CD14-positive monocyte (primary cell): ENCODE measurements at regions not wholly inside any gene's neighbourhood (a gene's known extent, or its start where the extent isn't known, plus 50 kb on each side); places are given as distances from the start of the nearest gene placed in this dataset.

Source experiments
- DNase-seq, 3 donors: peaks; one replicate each; pipeline ENCODE4 v3.0.0-alpha.2; 2011 to 2022
- H2AFZ ChIP-seq: 2 replicates; pipeline ENCODE4 v1.6.0; 2012; ENCODE audit warnings: mild to moderate bottlenecking, low read depth, low read length, inconsistent platforms; ENCODE audit not compliant: insufficient read depth, poor library complexity, severe bottlenecking
- H3K27ac ChIP-seq, 2 donors: 1 replicate in 1 of 2; 2 replicates in 1 of 2; pipeline ENCODE4 v1.5.1; 2012 to 2013; ENCODE audit warnings: low read length in 2 of 2, control low read depth in 1 of 2, inconsistent platforms in 1 of 2, low read depth in 1 of 2, mild to moderate bottlenecking in 1 of 2
- H3K27me3 ChIP-seq, 2 donors: one replicate each; pipeline versions ENCODE4 v1.6.0 to v1.6.1; 2011 to 2013; ENCODE audit warnings: low read length in 2 of 2; ENCODE audit not compliant: control insufficient read depth in 2 of 2, insufficient read depth in 2 of 2
- H3K36me3 ChIP-seq, 2 donors: replicated peaks in 1 of 2; 1 replicate in 1 of 2; 2 replicates in 1 of 2; pipeline versions ENCODE4 v1.5.1 to v1.6.1; 2012 to 2013; ENCODE audit warnings: low read length in 2 of 2, control low read depth in 1 of 2, inconsistent platforms in 1 of 2, mild to moderate bottlenecking in 1 of 2; ENCODE audit not compliant: insufficient read depth in 2 of 2, control insufficient read depth in 1 of 2
- H3K4me1 ChIP-seq, 2 donors: 1 replicate in 1 of 2; 2 replicates in 1 of 2; pipeline versions ENCODE4 v1.5.1 to v1.6.1; 2012 to 2013; ENCODE audit warnings: low read length in 2 of 2, control low read depth in 1 of 2, inconsistent platforms in 1 of 2, mild to moderate bottlenecking in 1 of 2, moderate library complexity in 1 of 2; ENCODE audit not compliant: insufficient read depth in 2 of 2, control insufficient read depth in 1 of 2
- H3K4me2 ChIP-seq: replicated peaks from 2 replicates; pipeline ENCODE3; 2012; ENCODE audit warnings: low read length, moderate library complexity, mild to moderate bottlenecking; ENCODE audit not compliant: poor library complexity, severe bottlenecking; ENCODE audit errors: extremely low read depth
- H3K4me3 ChIP-seq, 3 experiments: fragments of 200-600 bp in 1 of 3; sonication (generic) in 1 of 3; replicated peaks in 1 of 3; 1 replicate in 2 of 3; 2 replicates in 1 of 3; pipeline ENCODE4 v1.5.1; 2011 to 2013; ENCODE audit warnings: low read length in 3 of 3, mild to moderate bottlenecking in 3 of 3, control low read depth in 2 of 3, low read depth in 2 of 3, inconsistent platforms in 1 of 3, moderate library complexity in 1 of 3
- H3K79me2 ChIP-seq: 2 replicates; pipeline ENCODE4 v1.6.0; 2012; ENCODE audit warnings: mild to moderate bottlenecking, control low read depth, inconsistent platforms, low read length, moderate library complexity; ENCODE audit not compliant: insufficient read depth
- H3K9ac ChIP-seq: 2 replicates; pipeline ENCODE4 v1.6.0; 2017; ENCODE audit warnings: low read length, mild to moderate bottlenecking; ENCODE audit not compliant: insufficient read depth, poor library complexity, severe bottlenecking
- H3K9me3 ChIP-seq, 2 donors: replicated peaks in 1 of 2; 1 replicate in 1 of 2; 2 replicates in 1 of 2; pipeline versions ENCODE4 v1.5.1 to v1.6.1; 2012 to 2013; ENCODE audit warnings: low read length in 2 of 2, control low read depth in 1 of 2; ENCODE audit not compliant: control insufficient read depth in 1 of 2, insufficient read depth in 1 of 2
- H4K20me1 ChIP-seq: 2 replicates; pipeline ENCODE4 v1.6.0; 2012; ENCODE audit warnings: mild to moderate bottlenecking, low read length, control low read depth, moderate library complexity; ENCODE audit not compliant: insufficient read depth
- H3K27ac Mint-ChIP-seq, 7 donors: one replicate each; pipeline ENCODE4 v1.8.0; 2020; ENCODE audit warnings: mild to moderate bottlenecking in 7 of 7, mixed read lengths in 7 of 7, moderate library complexity in 6 of 7, inconsistent platforms in 2 of 7
- H3K27me3 Mint-ChIP-seq, 3 donors: one replicate each; pipeline ENCODE4 v1.8.0; 2021 to 2022; ENCODE audit warnings: low read depth in 3 of 3, mild to moderate bottlenecking in 3 of 3, mixed read lengths in 3 of 3, moderate library complexity in 3 of 3, inconsistent platforms in 1 of 3
- H3K36me3 Mint-ChIP-seq, 2 donors: one replicate each; pipeline ENCODE4 v1.8.0; 2020; ENCODE audit warnings: mixed read lengths in 2 of 2, inconsistent platforms in 1 of 2, mild to moderate bottlenecking in 1 of 2
- H3K4me1 Mint-ChIP-seq: one replicate; pipeline ENCODE4 v1.8.0; 2020; ENCODE audit warnings: mild to moderate bottlenecking, mixed read lengths
- H3K4me3 Mint-ChIP-seq, 2 donors: one replicate each; pipeline ENCODE4 v1.8.0; 2020; ENCODE audit warnings: mild to moderate bottlenecking in 2 of 2, mixed read lengths in 2 of 2, moderate library complexity in 1 of 2
- H3K9me3 Mint-ChIP-seq, 7 donors: one replicate each; pipeline ENCODE4 v1.8.0; 2020 to 2022; ENCODE audit warnings: mixed read lengths in 7 of 7, mild to moderate bottlenecking in 6 of 7, moderate library complexity in 6 of 7, inconsistent platforms in 2 of 7
- WGBS: methylation state at CpG from one replicate; pipeline ENCODE4 v1.1.5; 2013; ENCODE audit warnings: missing lambda C conversion rate; ENCODE audit not compliant: insufficient coverage; 5-methylcytosine and 5-hydroxymethylcytosine counted together
- intact Hi-C, 2 donors: fragments of 100-400 bp; cut with micrococcal nuclease; formaldehyde crosslinking; loops; one replicate each; pipeline versions ENCODE4 v1.15.0 to v1.15.1; 2023
- TF ChIP-seq, protein P1 (sequence below): fragments of 200-600 bp; IDR thresholded peaks from one replicate; pipeline ENCODE4 v1.8.0; 2022; ENCODE audit warnings: antibody characterized with exemption, mild to moderate bottlenecking

DNA sequence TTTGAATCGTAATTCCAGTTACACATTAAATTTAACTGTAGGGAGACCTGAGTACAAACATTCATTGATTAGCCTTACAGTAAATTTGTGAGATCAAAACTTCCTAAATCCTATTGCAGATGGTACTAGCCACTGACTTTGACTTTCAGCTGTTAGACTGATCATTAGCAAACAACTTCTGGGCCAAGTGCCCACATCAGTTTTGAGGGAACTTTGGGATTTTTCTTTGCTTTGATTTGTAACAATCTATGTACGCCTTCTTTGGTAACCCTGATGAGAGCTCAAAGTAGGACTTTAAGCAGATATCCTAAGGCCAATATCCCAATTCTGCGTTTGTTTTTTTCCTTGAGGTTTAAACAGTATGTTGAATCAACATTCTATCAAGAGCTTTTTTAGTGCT lies 131.5 kb downstream of the DLEU7 start:
- Mint-ChIP-seq H3K4me3 (peak overlapping the region in 1 of 2 donors; percentile 59), H3K27me3 (no peaks in the 10 kb centered on the region), H3K4me1 (peaks cover 84% of the 10 kb centered on the region), H3K9me3 (peaks cover 0 to 4% (median 0%) of the 10 kb centered on the region in 7 donors), H3K36me3 (peaks cover 3 to 4% of the 10 kb centered on the region in 2 donors), H3K27ac (peak overlapping the region; percentile 45 to 99 (median 98))
- peak overlapping the region; percentile 73 for H3K4me2 ChIP-seq
- TF ChIP-seq, protein P1, sequence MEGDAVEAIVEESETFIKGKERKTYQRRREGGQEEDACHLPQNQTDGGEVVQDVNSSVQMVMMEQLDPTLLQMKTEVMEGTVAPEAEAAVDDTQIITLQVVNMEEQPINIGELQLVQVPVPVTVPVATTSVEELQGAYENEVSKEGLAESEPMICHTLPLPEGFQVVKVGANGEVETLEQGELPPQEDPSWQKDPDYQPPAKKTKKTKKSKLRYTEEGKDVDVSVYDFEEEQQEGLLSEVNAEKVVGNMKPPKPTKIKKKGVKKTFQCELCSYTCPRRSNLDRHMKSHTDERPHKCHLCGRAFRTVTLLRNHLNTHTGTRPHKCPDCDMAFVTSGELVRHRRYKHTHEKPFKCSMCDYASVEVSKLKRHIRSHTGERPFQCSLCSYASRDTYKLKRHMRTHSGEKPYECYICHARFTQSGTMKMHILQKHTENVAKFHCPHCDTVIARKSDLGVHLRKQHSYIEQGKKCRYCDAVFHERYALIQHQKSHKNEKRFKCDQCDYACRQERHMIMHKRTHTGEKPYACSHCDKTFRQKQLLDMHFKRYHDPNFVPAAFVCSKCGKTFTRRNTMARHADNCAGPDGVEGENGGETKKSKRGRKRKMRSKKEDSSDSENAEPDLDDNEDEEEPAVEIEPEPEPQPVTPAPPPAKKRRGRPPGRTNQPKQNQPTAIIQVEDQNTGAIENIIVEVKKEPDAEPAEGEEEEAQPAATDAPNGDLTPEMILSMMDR, result no peak
- H3K79me2 ChIP-seq, result peaks cover 14% of the 10 kb centered on the region
- no peaks in the 10 kb centered on the region for H3K27me3 ChIP-seq
- peaks cover 71% of the 10 kb centered on the region in 2 donors for H3K4me1 ChIP-seq
- no peak for DNase-seq
- peak overlapping the region in 1 of 3 experiments; percentile 80 for H3K4me3 ChIP-seq
- no peaks in the 10 kb centered on the region for H3K9me3 ChIP-seq
- H4K20me1 ChIP-seq, result no peaks in the 10 kb centered on the region
- peak overlapping the region in 1 of 2 donors; percentile 91 for H3K27ac ChIP-seq
- H3K36me3 ChIP-seq, result no peaks in the 10 kb centered on the region
- H3K9ac ChIP-seq, result no peak overlapping the region
- intact Hi-C loops, result loop anchor here (5.0 to 10.0 kb wide), 4 partner anchors 75 to 203 kb away; no protein-coding TSS in a partner anchor
- peak overlapping the region; percentile 47 for H2AFZ ChIP-seq
- 100% methylated on average over 1 of the region's 3 CpGs for WGBS

DNA sequence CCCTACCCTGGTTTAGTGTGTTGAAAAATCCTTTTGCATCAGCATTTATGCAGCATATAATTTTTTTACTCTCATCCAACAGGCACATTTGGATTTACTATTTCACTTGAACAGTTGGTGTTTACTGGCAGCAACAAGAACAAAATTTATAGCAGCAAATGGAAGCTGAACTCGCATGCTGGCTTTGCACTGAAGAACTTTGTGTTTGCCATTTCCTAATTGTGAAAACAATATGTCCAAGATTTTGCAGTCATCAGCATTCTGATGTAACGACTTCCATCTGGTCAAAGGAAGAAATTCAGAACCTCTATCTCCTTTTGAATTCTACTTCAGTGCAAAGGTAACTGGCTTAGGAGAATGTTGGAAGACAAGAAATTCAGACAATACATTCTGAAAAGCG lies 131.0 kb downstream of the DLEU7 start:
- Histone ChIP-seq H3K36me3 (no peaks in the 10 kb centered on the region), H3K4me3 (peak overlapping the region in 1 of 3 experiments; percentile 80), H3K79me2 (peaks cover 14% of the 10 kb centered on the region), H2AFZ (peak overlapping the region; percentile 47), H3K4me1 (peaks cover 70 to 73% of the 10 kb centered on the region in 2 donors), H3K27ac (peak overlapping the region in 1 of 2 donors; percentile 91), H4K20me1 (no peaks in the 10 kb centered on the region), H3K27me3 (no peaks in the 10 kb centered on the region), H3K4me2 (peak overlapping the region; percentile 73), H3K9ac (no peak overlapping the region), H3K9me3 (no peaks in the 10 kb centered on the region)
- Mint-ChIP-seq H3K4me3 (peak overlapping the region; percentile 10 to 59), H3K27me3 (no peaks in the 10 kb centered on the region), H3K36me3 (peaks cover 5% of the 10 kb centered on the region in 2 donors), H3K9me3 (peaks cover 0 to 4% (median 0%) of the 10 kb centered on the region in 7 donors), H3K27ac (peak overlapping the region; percentile 85 to 99 (median 98)), H3K4me1 (peaks cover 83% of the 10 kb centered on the region)
- peak in 2 of 3 donors; percentile 9 to 16 for DNase-seq
- intact Hi-C loops, result loop anchor here (5.0 to 10.0 kb wide), 4 partner anchors 75 to 202 kb away; no protein-coding TSS in a partner anchor
- TF ChIP-seq, protein P1, result no peak
- WGBS, result 0% methylated on average over 1 of the region's 3 CpGs
